GF-D8 (cell line): ENCODE measurements at regions not wholly inside any gene's neighbourhood (a gene's known extent, or its start where the extent isn't known, plus 50 kb on each side); places are given as distances from the start of the nearest gene placed in this dataset.
"Not testable (repeated sequence)": the region's sequence is repeated elsewhere in the genome, so short reads cannot be mapped to it uniquely, and the experiment has no call there.

Experiments used
- DNase-seq: peaks from one replicate; lab custom pipeline; 2025; lab: John Stamatoyannopoulos, UW

DNA sequence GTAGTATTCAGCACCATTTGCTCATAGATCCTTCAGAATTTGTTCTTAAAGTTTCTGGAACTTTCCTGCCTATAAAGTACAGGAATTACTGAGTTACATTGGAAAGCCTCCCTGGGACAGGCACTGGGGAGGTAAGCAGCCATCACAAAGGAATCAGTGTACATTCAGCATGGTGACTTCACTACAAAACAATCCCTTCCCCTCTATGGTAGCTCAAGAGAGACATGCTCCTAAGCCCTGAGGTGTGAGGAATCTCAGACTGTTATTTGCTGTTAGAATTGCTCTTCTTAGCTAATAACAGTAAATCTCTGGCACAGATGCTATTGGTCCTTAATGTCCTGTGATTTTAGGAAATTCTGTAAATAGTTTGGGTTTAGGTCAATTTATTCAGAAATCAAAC is 1898.0 kb upstream of the PCDH7 start:
- DNase-seq, result no peak

DNA sequence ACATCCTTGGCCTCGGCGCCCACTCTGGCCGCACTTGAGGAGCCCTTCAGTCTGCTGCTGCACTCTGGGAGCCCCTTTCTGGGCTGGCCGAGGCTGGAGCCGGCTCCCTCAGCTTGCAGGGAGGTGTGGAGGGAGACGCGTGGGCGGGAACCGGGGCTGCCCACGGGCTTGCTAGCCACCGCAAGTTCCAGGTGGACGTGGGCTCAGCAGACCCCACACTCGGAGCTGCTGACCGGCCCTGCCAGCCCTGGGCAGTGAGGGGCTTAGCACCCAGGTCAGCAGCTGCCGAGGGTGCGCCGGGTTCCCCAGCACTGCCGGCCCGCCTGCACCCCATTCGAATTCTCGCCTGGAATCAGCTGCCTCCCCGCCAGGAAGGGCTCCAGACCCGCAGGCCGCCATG is 1892.3 kb upstream of the PCDH7 start:
- no peak for DNase-seq

DNA sequence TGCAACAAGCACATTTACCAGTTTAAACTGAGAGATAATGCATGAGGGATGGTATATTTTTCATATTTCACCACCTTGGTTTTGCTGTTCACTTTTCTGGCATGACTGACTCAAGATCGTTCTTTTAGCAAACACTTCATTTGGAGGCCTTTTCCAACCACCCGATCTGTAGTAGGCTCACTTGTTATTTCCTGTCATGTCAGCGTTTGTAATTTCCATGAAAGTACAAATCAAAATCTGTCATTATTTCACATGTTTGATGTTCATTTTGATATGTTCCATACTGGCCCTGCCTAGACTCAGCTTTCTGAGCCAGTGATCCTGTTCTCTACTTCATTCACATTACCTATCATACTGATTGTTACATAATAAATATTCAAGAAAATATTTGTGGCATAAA is 1888.3 kb upstream of the PCDH7 start:
- DNase-seq, result no peak

DNA sequence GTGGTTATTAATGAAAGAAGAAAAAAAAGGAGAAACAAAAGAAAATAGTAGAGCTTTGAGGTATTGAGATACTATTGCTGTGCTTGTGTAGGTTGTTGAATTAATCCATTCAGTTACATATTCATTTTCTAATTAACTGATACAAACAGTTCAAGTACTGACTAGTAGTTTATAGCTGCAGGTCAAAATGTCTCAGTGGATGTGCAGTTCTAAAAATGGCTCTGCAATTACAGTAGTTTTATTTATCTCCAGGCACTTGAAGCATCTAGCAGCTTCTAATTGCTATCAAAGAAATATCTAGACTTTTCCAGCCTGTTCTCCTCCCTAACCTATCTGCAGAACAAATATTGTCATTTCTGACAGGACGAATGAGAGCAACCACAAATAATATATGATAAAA is 1887.7 kb upstream of the PCDH7 start:
- DNase-seq, result no peak

DNA sequence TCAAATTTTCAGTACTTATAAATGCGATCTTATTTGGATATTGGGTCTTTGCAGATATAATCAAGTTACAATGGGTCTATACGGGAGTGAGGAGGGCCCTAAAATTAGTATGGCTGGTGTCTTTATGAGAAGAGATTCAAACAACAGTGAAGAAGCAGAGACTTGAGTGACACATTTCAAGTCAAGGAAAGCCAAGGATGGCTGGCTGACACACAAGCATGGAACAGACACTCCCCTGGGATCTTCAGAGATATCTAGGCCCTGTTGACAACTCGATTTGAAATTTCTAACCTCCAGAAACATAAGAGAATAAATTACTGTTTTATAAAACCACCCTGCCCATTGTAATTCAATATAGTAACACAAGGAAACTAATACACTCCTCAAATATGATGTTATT is 1886.0 kb upstream of the PCDH7 start:
- DNase-seq, result no peak

DNA sequence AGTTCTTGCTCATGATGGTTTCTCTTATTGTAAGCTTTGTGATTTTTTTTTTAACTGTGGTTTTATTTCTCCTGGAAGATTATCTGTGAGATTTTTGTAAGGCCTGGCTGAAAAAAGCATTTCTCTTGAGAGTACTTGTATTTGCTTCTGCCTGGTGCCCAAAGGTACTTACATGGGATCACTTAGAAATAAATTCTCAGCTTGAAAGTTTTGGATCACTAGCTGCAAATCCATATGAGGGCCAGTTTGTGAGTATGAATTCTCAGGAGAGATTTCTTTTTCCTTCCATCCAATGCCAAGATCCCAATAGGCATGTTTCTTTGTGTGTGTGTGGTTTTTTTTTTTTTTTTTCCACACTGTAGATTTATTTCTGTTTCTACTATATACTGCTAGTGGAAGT is 1884.7 kb upstream of the PCDH7 start:
- DNase-seq, result no peak

DNA sequence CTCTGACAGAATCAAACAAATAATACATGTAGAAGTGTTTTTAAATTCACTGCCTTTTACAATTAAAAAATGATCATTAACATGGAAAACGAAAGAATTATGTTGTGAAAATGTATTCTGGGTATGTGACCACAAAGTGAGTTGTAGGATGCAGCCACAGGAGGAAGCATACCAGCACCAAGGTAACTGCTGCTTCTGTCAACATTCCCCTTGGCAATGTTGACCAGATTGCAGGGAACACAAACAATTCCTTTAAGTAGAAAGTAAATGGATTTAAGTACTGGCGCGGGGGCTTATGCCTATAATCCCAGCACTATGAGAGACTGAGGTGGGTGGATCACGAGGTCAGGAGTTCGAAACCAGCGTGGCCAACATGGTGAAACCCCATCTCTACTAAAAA is 1877.9 kb upstream of the PCDH7 start:
- DNase-seq, result no peak

DNA sequence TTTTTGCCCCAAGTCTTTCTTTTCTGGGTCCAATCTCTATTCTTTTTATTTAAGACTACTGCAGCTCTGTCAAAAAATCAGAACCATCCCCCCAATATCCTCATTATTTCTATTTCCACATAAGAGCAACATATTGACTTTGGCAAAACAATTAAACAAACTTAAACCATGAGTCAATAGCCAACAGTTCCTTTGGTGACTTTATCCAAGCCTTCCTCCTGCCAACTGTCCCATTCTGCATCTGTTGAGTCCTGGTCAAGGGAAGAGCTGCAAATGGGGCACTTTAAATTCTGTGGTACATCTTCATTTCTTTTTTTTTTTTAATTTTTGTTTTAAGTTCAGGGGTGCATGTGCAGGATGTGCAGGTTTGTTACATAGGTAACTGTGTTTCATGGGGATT is 1875.0 kb upstream of the PCDH7 start:
- DNase-seq, result no peak

DNA sequence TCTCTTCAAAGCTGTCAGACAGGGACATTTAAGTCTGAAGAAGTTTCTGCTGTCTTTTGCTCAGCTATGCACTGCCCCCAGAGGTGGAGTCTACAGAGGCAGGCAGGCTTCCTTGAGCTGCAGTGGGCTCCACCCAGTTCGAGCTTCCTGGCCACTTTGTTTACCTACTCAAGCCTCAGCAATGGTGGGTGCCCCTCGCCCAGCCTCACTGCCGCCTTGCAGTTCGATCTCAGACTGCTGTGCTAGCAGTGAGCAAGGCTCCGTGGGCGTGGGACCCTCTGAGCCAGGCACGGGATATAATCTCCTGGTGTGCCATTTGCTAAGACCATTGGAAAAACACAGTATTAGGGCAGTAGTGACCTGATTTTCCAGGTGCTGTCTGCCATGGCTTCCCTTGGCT is 1863.1 kb upstream of the PCDH7 start:
- DNase-seq, result not testable (repeated sequence)

DNA sequence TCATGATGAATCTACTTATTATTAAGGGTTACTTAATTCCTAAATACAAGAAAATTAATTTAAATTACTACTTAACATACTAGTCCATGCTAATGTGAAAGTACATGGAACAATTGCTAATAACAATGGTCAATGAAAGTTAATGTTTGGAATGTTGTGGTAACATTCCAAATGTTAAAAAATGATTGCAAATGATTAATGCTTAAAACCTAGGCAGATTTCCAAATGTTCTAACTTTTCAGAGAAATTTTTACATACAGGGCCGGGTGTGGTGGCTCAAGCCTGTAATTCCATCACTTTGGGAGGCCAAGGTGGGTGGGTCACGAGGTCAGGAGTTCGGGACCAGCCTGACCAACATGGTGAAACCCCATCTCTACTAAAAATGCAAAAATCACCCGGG is 1851.3 kb upstream of the PCDH7 start:
- DNase-seq, result no peak

DNA sequence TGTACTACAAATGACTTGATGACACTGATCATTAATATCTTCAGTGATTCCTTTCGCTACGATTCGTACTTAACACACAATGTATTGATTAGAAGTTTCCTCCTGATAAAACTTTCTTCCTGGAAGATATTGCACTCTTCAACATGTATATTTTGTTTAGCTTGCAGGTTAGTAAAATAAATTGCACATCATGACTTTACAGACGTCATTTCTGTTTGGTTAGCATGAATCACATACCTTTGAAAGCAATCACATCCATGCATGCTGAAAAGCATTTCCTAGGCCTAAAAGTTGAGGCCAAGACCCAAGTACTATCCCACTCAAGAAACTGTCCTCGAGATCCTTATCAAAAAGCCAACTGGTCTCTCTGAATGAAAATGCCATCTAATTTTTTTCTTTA is 1841.0 kb upstream of the PCDH7 start:
- no peak for DNase-seq

DNA sequence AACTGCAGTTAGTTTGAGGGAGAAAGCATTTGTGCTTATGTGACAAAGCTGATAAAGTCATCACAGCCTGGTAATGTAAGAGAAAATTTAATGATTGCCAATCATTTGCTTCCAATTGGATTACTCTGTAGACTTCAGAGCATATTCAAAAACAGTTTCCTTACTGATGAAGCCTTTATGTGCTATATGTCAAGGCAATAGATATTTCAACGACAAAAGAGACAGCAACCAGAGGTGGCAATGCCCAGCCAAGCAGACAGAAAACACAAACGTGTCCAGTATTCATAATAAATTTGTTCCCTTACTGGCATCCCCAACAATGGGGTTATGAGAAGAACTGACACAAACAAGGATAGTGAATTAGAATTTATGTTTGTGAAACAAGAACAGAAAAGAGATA is 1840.3 kb upstream of the PCDH7 start:
- DNase-seq, result no peak

DNA sequence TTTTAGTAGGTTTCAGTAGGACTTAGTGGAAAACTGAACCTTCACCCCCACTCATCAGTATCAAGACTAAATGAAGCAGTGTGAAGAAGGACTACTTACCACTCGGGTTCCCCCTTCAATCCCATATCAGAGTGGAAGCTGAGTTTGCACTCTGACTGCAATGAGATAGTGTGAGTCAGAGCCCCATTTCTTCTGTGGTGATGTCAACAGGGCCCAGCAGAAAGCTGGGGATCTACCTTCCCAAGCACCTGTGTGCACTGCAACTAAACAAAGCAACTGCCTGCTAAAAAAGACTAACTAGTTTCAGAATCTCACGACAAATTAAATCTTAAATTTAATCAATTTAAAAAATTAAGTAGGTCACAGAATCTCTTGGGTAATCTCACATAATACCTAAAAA is 1837.0 kb upstream of the PCDH7 start:
- DNase-seq, result no peak

DNA sequence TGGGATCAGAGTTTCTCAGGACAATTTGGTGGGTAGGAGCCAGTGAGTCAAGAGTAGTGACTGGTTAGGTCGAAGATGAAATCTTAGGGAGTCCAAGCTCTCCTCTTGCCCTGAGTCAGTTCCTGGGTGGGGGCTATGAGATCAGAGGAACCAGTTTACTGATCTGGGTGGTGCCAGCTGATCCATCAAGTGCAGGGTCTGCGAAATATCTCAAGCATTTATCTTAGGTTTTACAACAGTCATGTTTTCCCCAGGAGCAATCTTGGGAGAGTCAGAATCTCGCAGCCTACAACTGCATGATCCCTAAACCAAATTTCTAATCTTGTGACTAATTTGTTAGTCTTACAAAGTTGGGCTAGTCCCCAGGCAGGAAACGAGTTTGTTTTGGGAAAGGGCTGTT is 1833.2 kb upstream of the PCDH7 start:
- no peak for DNase-seq

DNA sequence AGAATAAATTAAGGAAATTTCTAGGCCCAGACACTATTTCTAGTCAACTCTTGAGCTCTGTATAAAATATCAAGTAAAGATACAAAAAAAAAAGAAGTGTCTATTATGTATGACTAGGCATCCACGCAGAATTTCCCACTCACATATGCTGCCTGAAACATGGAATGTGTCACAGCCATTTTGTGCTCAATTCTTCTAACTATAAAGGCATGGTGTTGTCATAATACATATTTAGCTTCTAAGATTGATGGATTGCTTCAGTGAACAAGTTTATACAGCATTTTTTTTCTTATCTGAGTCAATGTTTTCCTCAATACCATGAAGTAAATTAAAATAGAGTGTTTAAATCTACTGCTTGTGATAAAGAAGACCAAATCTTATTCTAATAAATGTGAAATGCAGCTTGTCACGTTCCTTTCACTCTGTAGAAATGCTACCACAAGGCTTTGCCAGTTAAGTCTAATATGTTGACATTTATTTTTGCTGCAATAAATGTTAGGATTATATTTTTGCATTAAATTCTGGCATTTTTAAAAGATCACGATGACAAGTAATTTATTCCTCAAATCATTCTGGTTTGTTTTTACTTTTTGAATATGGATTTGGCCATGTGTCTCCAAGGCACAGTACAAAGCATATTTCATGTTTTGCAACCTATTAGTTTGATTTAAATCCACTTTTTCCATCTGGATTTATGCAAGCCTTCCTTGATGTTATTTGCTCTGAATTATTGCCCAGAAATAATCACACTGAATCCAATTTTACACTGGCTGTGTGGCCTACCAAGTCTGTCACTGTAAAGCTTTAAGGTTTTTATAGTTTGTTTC is 1829.0 kb upstream of the PCDH7 start:
- no peak for DNase-seq

DNA sequence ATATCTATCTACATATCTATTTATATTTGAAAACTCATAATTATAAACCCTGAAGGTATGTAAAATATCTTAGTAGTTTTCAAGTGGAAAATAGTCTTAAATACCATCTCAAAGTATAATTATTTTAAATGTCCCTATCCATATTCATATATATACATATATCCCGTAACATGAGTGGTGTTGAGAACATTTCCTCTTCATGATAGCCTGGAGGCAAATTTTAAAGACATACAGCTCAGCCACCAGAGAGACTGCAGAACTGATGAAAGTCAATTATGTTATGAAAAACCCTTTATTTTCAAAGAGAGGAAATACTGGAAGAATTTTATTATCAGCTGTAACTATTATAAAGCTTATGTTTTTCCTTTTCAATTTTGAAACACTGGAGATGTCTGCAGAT is 1806.7 kb upstream of the PCDH7 start:
- no peak for DNase-seq

DNA sequence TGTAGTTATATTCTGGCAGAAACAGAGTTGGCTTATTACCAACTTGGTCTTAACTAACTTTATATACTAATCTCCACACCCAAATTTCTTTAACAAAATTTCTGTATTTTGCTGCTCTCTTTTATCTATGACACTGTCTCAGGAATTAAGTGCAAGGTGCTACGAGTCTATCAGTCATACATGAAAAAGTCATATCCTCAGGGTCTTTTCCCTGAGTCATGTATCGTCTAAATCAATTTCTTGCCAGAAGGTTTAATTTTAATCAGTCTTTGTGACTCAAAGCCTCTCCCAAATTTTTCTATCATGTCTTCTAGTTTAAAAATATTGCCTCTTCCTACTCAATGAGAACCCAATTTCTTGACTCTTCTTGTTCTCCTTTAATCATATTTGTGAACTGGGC is 1803.6 kb upstream of the PCDH7 start:
- DNase-seq, result no peak

DNA sequence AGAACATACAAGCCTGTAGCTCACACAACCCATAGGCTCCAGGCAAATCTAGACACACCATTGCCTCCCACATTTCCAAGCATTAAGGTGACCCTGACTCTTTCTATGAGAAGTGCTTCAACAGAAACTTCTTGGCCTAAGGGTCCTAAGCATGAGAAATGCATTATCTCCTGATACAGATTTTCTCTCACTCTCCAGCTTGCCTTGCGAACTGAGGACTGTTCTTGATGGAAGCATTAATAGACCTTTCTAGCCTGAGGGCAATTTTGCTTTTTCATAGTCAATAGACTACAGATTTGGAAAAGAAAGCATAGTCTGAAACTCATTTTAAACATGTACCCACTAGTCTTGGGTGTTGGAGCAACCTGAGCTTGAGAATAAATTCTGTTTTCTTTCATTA is 1801.3 kb upstream of the PCDH7 start:
- DNase-seq, result no peak

DNA sequence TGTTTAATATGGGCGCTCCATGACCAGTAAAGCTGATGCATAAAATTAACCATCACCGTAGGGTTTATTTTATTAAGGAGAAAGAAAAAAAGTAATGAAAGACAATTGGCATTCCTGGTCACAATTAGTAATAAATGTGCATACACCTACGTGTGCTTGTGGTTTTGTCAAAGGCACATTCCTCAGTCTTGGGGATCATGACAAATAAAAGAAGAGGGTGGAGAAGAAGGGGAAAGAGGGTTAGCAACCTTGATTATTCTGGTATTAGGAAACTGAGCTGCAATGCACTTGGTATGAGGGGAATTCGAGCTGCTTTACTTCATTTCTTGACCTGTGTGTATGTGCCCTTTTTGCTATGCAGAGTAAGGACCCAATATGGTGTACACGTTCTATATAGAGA is 1798.3 kb upstream of the PCDH7 start:
- DNase-seq, result no peak

DNA sequence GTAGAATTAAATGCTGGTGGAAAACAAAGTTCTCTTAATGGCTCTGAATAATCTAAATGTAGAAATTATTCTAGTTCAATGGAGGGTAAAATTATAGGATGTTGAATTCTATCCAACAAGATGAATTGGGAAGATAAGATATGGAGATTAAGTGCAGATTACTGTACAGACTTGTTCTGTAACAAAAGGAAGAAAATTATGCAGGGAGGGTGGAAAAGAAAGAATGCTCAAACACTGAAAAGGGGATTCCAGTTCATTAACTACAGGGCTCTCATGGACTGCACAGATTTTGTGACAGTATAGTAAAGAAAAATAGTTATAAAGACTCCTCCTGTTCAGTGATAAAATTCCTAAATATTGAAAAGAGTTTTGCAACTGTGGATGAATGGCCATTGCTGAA is 1794.0 kb upstream of the PCDH7 start:
- DNase-seq, result no peak

DNA sequence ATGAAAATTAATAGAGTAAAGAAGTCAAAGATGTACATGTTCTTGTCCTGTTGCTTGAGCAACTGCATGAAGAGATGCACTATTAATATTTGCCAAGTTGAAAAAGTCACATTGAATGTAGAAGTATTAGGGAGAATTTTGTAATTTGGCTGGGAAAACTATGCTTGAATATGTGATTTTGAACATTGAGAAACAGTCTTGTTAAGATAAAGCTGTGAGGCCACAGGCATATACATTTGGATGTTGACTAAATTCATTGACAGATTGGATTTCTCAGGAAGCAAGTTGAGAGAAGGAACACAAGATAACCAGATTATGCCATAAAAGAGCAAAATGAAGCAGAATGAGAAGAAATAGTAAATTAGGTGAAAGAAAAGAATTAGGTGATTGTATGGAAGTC is 1777.5 kb upstream of the PCDH7 start:
- no peak for DNase-seq

DNA sequence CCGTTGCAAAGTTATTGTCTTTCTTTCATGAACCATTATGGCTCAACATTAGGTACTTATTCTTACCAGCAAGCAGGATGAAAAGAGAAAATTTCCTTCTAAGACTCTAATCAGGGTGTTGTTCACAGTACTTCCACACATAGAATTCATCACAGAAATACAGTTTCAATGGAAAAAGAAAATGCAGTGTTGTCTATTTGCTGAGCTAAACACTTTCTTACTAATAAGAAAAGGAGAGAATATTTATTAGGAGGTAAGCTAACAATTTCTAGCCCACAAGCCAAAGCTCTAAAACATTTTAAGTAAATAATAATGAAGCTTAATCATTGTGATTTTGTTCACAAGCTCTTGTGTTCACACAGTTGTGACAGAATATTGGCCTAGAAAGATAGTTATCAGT is 1772.8 kb upstream of the PCDH7 start:
- no peak for DNase-seq

DNA sequence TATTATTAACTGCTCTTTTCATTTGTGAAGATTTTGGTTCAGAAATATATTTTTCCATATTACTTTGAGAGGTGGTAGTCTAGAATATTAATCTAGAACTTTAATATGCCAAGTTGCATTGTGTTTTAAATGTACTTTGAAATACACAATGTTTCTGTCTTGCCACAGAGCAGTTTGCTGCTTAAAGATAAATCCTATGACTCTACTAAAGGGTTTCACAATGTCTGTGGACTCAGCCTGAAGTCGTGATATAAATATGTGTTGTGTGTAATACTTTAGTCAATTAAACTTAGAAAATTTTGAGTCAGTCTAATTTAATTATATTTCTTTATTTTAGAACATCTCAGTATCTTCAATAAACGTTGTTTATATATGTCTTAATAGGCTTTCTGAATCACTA is 1771.7 kb upstream of the PCDH7 start:
- no peak for DNase-seq

DNA sequence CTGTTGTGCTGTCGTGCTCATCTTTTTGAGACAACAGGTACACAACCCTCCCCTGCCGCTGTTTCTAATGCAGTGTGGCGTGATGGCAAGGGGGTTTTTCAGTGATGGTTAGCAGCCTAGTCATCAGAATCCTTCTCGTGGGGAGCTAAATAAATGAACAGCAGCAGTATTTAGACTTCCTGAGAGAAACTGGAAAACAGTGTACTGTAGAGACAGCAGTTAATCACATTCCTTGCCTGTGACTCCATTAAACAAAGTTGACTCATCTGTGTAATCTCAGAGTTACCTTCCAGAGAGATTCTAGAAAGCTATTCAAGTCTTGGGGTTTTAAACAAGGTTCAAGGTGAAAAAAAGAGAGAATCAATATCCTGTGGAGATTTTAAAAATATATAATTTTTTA is 1753.2 kb upstream of the PCDH7 start:
- no peak for DNase-seq
